H7 (cell line): ENCODE measurements at regions not wholly inside any gene's neighbourhood (a gene's known extent, or its start where the extent isn't known, plus 50 kb on each side); places are given as distances from the start of the nearest gene placed in this dataset.
"Not testable (repeated sequence)": the region's sequence is repeated elsewhere in the genome, so short reads cannot be mapped to it uniquely, and the experiment has no call there.

Source experiments
- DNase-seq: peaks from one replicate; pipeline ENCODE4 v3.0.0; 2012
- H3K27me3 ChIP-seq: 2 replicates; pipeline ENCODE4 v1.6.0; 2011; ENCODE audit warnings: mild to moderate bottlenecking, low read length; ENCODE audit not compliant: control insufficient read depth, insufficient read depth
- H3K36me3 ChIP-seq: replicated peaks from 2 replicates; pipeline ENCODE4 v1.5.1; 2011; ENCODE audit warnings: low read length; ENCODE audit not compliant: control insufficient read depth, insufficient read depth
- H3K4me3 ChIP-seq: 2 replicates; pipeline ENCODE4 v1.5.1; 2011; ENCODE audit warnings: low read depth, mild to moderate bottlenecking, control low read depth, low read length, moderate library complexity; ENCODE audit not compliant: insufficient read depth

- H3K4me3 ChIP-seq: no peak overlapping the region
- DNase-seq: no peak
- no peaks in the 10 kb centered on the region for H3K27me3 ChIP-seq
- no peaks in the 10 kb centered on the region for H3K36me3 ChIP-seq
These were observed 93.9 kb upstream of the IL33 start for GRCh38 chr9:6121707-6122106.

GRCh38 chr9:6114424-6114823, 99.0 kb upstream of the RANBP6 start:
- Histone ChIP-seq H3K27me3 (no peaks in the 10 kb centered on the region), H3K36me3 (no peaks in the 10 kb centered on the region), H3K4me3 (no peak overlapping the region)
- DNase-seq: no peak

DNA sequence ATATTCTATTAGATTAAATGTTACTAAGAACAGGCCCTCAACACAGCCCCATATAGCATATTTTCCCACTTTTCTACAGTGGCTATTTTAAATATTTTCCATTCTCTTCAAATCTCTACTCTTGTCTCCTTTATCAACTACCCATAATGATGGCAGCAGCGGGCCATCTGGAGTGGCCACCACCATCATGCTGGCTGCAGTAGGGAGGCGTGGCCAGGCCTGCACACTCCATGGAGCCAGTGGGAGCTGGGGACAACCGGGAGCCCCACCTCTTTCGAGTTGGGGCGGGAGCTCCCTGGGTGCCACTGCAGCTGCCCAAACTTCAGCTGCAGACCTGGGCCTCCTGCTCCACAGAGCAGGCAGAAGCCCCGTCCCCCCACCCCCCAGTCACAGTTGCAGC, 98.4 kb upstream of the RANBP6 start:
- Histone ChIP-seq H3K27me3 (no peaks in the 10 kb centered on the region), H3K4me3 (no peak overlapping the region), H3K36me3 (no peaks in the 10 kb centered on the region)
- DNase-seq: no peak

- DNase-seq: no peak
- H3K4me3 ChIP-seq: no peak overlapping the region
- H3K27me3 ChIP-seq: no peaks in the 10 kb centered on the region
- H3K36me3 ChIP-seq: no peaks in the 10 kb centered on the region
These were observed 97.9 kb upstream of the RANBP6 start for GRCh38 chr9:6113312-6113711.

- H3K36me3 ChIP-seq: no peaks in the 10 kb centered on the region
- no peak for DNase-seq
- H3K27me3 ChIP-seq: no peaks in the 10 kb centered on the region
- no peak overlapping the region for H3K4me3 ChIP-seq
These were observed 94.6 kb upstream of the RANBP6 start for GRCh38 chr9:6109986-6110385.

- no peak for DNase-seq
- H3K4me3 ChIP-seq: no peak overlapping the region
- H3K36me3 ChIP-seq: no peaks in the 10 kb centered on the region
- no peaks in the 10 kb centered on the region for H3K27me3 ChIP-seq
These were observed 94.1 kb upstream of the RANBP6 start for GRCh38 chr9:6109571-6109970.

DNA sequence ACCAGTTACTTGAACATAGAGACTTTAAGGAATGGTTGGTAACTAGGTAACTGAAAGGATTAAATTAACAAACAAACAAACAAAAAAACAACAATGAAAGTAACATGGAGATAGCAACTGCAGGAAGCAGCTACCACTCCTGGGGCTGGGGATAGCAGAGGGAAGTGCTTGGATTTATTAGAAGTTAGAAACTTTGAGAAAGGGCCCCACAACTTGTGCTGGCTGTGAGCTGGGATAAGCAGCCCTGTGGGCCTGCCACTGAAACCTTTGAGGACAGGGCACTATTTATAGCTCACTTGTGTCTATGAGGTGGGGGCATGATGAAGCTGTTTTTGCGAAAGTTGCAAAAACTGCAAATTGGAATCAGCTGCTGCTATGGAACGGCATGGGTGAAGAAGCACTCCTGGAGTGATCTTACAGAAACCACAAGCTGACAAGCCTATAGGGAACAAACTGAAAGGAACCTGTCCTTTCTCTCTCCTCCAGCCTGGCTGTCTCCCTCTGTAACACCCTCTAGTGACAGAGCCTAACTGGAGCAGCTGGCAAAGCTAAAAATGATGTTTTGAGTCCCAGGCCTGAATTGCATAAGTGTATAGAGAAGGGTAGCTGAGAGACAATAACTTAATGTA, 91.4 kb upstream of the RANBP6 start:
- no peak overlapping the region for H3K4me3 ChIP-seq
- no peaks in the 10 kb centered on the region for H3K36me3 ChIP-seq
- H3K27me3 ChIP-seq: no peaks in the 10 kb centered on the region
- DNase-seq: peak; percentile 69

DNA sequence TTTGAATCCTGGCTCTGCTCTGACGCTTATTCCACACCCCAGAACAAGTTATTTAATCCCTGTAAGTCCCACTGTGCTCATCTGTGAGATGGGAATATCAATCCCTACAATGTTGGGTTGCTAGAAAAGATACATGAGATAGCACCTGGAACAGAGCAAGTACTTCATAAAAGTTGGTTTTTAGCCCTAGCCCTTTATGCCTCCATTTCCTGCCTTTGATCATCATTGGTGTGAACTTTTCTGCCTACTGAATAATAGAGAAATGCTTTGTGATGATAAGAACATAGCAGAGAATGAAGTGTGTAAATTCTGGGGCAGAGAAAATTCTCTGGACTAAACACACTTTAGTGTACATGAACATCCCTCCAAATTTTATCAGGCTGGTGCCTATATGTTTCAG, 90.3 kb upstream of the RANBP6 start:
- Histone ChIP-seq H3K4me3 (no peak overlapping the region), H3K36me3 (no peaks in the 10 kb centered on the region), H3K27me3 (no peaks in the 10 kb centered on the region)
- DNase-seq: no peak

DNA sequence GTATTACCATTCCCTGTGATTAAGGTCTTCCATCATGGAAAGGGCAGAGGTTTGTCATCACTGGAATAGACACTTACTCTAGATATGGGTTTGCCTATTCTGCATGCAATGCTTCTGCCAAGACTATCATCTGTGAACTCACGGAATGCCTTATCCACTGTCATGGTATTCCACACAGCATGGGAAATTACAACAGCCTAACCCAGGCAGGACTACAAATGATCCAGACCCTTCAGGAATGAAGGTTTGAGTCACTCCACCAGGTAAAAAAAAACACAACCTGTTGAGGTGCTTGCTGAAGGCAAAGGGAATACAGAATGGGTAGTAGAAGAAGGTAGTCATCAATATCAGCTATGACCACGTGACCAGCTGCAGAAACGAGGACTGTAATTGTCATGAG, 89.0 kb upstream of the RANBP6 start:
- not testable (repeated sequence) for H3K36me3 ChIP-seq, H3K27me3 ChIP-seq, DNase-seq, H3K4me3 ChIP-seq

DNA sequence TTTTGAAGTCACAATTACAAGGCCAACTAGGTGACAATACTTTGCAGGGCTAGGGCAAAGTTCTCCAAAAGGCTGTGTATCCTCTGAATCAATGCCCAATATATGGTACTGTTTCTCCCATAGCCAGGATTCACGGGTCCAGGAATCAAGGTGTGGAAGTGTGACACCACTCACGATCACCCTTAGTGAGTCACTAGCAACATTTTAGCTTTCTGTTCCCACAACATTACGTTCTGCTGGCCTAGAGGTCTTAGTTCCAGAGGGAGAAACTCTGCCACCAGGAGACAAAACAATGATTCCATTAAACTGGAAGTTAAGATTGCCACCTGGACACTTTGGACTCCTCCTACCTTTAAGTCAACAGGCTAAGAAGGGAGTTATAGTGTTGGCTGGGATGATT, 88.5 kb upstream of the RANBP6 start:
- H3K4me3 ChIP-seq, H3K27me3 ChIP-seq, DNase-seq, H3K36me3 ChIP-seq: not testable (repeated sequence)

- not testable (repeated sequence) for DNase-seq, H3K36me3 ChIP-seq, H3K27me3 ChIP-seq, H3K4me3 ChIP-seq
These were observed 87.0 kb upstream of the RANBP6 start for GRCh38 chr9:6102336-6102987.

DNA sequence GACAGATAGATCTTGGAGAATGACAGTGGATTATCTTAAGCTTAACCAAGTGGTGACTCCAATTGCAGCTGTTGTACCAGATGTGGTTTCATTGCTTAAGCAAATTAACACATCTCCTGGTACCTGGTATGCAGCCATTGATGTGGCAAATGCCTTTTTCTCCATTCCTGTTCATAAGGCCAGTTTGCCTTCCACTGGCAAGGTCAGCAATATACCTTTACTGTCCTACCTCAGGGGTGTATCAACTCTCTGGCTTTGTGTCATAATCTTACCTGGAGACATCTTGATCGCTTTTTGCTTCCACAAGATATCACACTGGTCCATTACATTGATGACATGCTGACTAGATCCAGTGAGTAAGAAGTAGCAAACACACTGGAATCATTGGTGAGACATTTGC, 86.3 kb upstream of the RANBP6 start:
- H3K27me3 ChIP-seq, H3K4me3 ChIP-seq, DNase-seq, H3K36me3 ChIP-seq: not testable (repeated sequence)

- H3K27me3 ChIP-seq, H3K36me3 ChIP-seq, DNase-seq, H3K4me3 ChIP-seq: not testable (repeated sequence)
These were observed 83.9 kb upstream of the RANBP6 start for GRCh38 chr9:6099346-6099745.

GRCh38 chr9:6098431-6098830, 83.0 kb upstream of the RANBP6 start:
- no peak for DNase-seq
- no peaks in the 10 kb centered on the region for H3K36me3 ChIP-seq
- H3K4me3 ChIP-seq: no peak overlapping the region
- H3K27me3 ChIP-seq: no peaks in the 10 kb centered on the region

- H3K4me3 ChIP-seq: no peak overlapping the region
- H3K27me3 ChIP-seq: no peaks in the 10 kb centered on the region
- DNase-seq: no peak
- H3K36me3 ChIP-seq: no peaks in the 10 kb centered on the region
These were observed 81.4 kb upstream of the RANBP6 start for GRCh38 chr9:6096821-6097220.
